Panc1 (cell line): ENCODE measurements at regions not wholly inside any gene's neighbourhood (a gene's known extent, or its start where the extent isn't known, plus 50 kb on each side); places are given as distances from the start of the nearest gene placed in this dataset.

Source experiments
- ATAC-seq: fragments of 200-7000 bp; cut with Tn5 transposase; 2 replicates; pipeline ENCODE4 v1.9.1; 2020; ENCODE audit warnings: mild to moderate bottlenecking, moderate library complexity
- BruUV-seq: library from RNA; stranded (reverse); fragments of 400-500 nt; replicated peaks from 2 replicates; lab custom pipeline; 2021; lab: Mats Ljungman, UMichigan
- CTCF ChIA-PET: fragments of 300-600 bp; sonication (Branson Sonifier 250); formaldehyde crosslinking; loops from one replicate; lab custom pipeline; 2022; ENCODE audit warnings: antibody characterized with exemption; lab: Charles Lee
- POLR2A ChIA-PET: fragments of 300-600 bp; sonication (Branson Sonifier 250); formaldehyde crosslinking; loops from one replicate; lab custom pipeline; 2022; ENCODE audit warnings: antibody characterized with exemption; lab: Charles Lee
- DNase-seq: peaks from one replicate; pipeline ENCODE4 v3.0.0-alpha.2; 2010; ENCODE audit warnings: low read depth, low spot score
- H3K27ac ChIP-seq: 2 replicates; pipeline ENCODE4 v1.5.1; 2011; ENCODE audit warnings: mild to moderate bottlenecking, low read length, inconsistent platforms
- H3K27me3 ChIP-seq: fragments of 200-500 bp; sonication (Bioruptor generic); 2 replicates; pipeline ENCODE4 v1.6.0; 2014; ENCODE audit warnings: low read length, inconsistent platforms; ENCODE audit not compliant: control insufficient read depth, insufficient read depth
- H3K36me3 ChIP-seq: fragments of 200-500 bp; sonication (Bioruptor generic); 2 replicates; pipeline ENCODE4 v1.5.1; 2014; ENCODE audit warnings: inconsistent platforms, mild to moderate bottlenecking, low read length, moderate library complexity; ENCODE audit not compliant: control insufficient read depth, insufficient read depth
- H3K4me1 ChIP-seq: 2 replicates; pipeline ENCODE4 v1.5.1; 2011; ENCODE audit warnings: inconsistent platforms, mild to moderate bottlenecking, low read length, moderate library complexity; ENCODE audit not compliant: control insufficient read depth, insufficient read depth
- H3K4me3 ChIP-seq, 2 experiments: 2 replicates each; pipeline ENCODE4 v1.5.1; 2011 to 2012; ENCODE audit warnings: low read depth in 2 of 2, low read length in 2 of 2, mild to moderate bottlenecking in 2 of 2, inconsistent platforms in 1 of 2, moderate library complexity in 1 of 2
- H3K9me3 ChIP-seq: fragments of 200-500 bp; sonication (Bioruptor generic); 2 replicates; pipeline ENCODE4 v1.5.1; 2014; ENCODE audit warnings: low read depth, mild to moderate bottlenecking, inconsistent platforms, low read length, moderate library complexity; ENCODE audit not compliant: control insufficient read depth, insufficient read depth
- CTCF ChIP-seq: fragments of 450-650 bp; IDR thresholded peaks from 2 replicates; pipeline ENCODE4 v1.5.1; 2017; ENCODE audit warnings: mild to moderate bottlenecking
- POLR2AphosphoS5 ChIP-seq: IDR thresholded peaks from 2 replicates; pipeline ENCODE4 v1.6.1; 2012; ENCODE audit warnings: mild to moderate bottlenecking, low read depth, low read length, moderate library complexity
- REST ChIP-seq, 2 experiments: IDR thresholded peaks; 2 replicates each; pipeline ENCODE4 v1.6.1; 2011 to 2012; ENCODE audit warnings: low read depth in 2 of 2, control low read depth in 1 of 2, low read length in 1 of 2, mild to moderate bottlenecking in 1 of 2, moderate library complexity in 1 of 2; ENCODE audit not compliant: insufficient read depth in 1 of 2
- SIN3A ChIP-seq: IDR thresholded peaks from 2 replicates; pipeline ENCODE4 v1.6.1; 2012; ENCODE audit warnings: low read depth, mild to moderate bottlenecking, low read length, moderate library complexity, borderline replicate concordance; ENCODE audit not compliant: insufficient read depth
- TCF7L2 ChIP-seq: IDR thresholded peaks from 2 replicates; pipeline ENCODE4 v1.6.1; 2011; ENCODE audit warnings: mild to moderate bottlenecking, low read depth, low read length, inconsistent platforms
- in situ Hi-C: cut with HindIII; loops from 2 replicates; pipeline ENCODE4 v1.10.0; 2016; ENCODE audit warnings: low sequenced_read_pairs, low pct_unique_long_range_greater_than_20kb
- intact Hi-C: fragments of 100-400 bp; cut with micrococcal nuclease; formaldehyde crosslinking; loops from one replicate; pipeline ENCODE4 v1.10.0; 2022; ENCODE audit not compliant: unreplicated experiment

GRCh38 chr14:34124585-34124984 is 173.7 kb upstream of the EGLN3 start:
- intact Hi-C loops, result loop anchor here (10.0 kb wide), 1 partner anchor 100 kb away; no protein-coding TSS in a partner anchor
- ATAC-seq (no peak), DNase-seq (no peak)
- Histone ChIP-seq H3K9me3 (no peaks in the 10 kb centered on the region), H3K4me1 (no peaks in the 10 kb centered on the region), H3K36me3 (no peaks in the 10 kb centered on the region), H3K27ac (no peak overlapping the region), H3K27me3 (no peaks in the 10 kb centered on the region), H3K4me3 (no peak overlapping the region)
- ChIA-PET POLR2A (no interaction called here), CTCF (no interaction called here)
- no TSS peak for BruUV-seq
- in situ Hi-C loops, result no loop called here
- TF ChIP-seq TCF7L2, result no peak
- TF ChIP-seq SIN3A, result no peak
- no peak for TF ChIP-seq REST (IDR thresholded peaks at IDR 0.05; ENCODE audit: insufficient read depth in 1 of 2, low read depth in 2 of 2, low read length in 1 of 2)
- TF ChIP-seq POLR2AphosphoS5, result no peak
- TF ChIP-seq CTCF, result no peak

- Histone ChIP-seq H3K4me3 (no peak overlapping the region), H3K36me3 (no peaks in the 10 kb centered on the region), H3K27ac (no peak overlapping the region), H3K4me1 (no peaks in the 10 kb centered on the region), H3K27me3 (no peaks in the 10 kb centered on the region), H3K9me3 (no peaks in the 10 kb centered on the region)
- ChIA-PET CTCF (interaction anchor here (0.6 kb wide), 1 partner anchor 210 kb away, joined by 10 read pairs; no protein-coding TSS in a partner anchor), POLR2A (no interaction called here)
- in situ Hi-C loops (no loop called here), intact Hi-C loops (loop anchor here (10.0 kb wide), 1 partner anchor 102 kb away; no protein-coding TSS in a partner anchor)
- BruUV-seq, result no TSS peak
- DNase-seq (no peak), ATAC-seq (no peak)
- TF ChIP-seq TCF7L2 (no peak), REST (IDR thresholded peaks at IDR 0.05; ENCODE audit: insufficient read depth in 1 of 2, low read depth in 2 of 2, low read length in 1 of 2) (no peak), SIN3A (no peak), CTCF (no peak), POLR2AphosphoS5 (no peak)
Observed at GRCh38 chr14:34122650-34123049, 171.8 kb upstream of the EGLN3 start.
